ENCODE measurements at regions not wholly inside any gene's neighbourhood (a gene's known extent, or its start where the extent isn't known, plus 50 kb on each side); places are given as distances from the start of the nearest gene placed in this dataset.

DNA sequence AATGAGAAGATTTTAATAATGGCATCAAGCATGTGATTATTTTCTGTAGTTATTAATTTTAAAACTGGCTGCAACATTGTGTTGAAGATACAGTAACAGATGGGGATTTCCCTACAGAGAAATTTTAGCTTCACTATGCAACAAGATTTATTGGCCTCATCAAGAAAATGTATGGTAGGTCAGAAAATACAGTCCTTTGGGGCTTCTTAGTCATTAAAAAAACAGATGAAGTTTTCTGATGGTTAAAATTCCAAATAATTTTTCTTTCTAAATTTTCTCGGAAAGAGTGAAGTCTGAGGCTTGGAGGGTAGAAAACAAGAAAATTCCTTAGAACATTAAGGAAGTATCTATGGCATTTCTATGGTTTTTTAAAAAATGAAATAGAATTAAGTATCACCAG, 1790.8 kb upstream of the PCDH20 start:
- DNase-seq, result no peak

DNA sequence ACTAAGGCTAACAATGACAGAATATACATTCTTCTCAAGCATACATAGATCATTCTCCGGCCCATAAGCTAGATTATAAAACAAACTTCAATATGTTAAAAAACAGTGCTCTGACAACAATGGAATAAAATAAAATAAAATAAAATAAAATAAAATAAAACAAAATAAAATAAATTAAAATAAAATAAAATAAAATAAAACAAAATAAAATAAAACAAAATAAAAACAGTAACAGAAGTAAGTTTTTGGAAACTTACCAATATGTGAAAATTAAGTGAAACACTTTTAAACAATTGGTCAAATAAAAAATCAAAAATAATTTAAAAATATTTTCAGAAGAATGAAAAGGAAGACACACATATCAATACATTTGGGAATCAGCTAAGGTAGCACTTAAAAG, 1785.8 kb upstream of the PCDH20 start:
- DNase-seq, result no peak

DNA sequence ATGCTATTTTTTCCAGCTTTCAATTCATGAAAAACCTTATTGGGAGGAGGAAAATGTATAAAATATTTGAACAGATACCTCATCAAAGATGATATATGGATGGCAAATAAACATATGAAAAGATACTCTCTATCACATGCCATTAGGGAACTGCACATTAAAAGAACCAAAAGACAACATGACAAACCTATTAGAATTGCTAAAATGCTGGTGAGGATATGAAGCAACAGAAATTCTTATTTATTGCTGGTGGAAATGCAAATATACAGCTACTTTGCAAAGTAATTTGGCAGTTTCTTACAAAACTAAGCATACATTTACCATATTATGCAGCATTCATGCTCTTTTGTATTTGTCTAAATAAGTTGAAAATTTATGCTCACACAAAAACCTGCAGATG, 1783.9 kb upstream of the PCDH20 start:
- no peak for DNase-seq

DNA sequence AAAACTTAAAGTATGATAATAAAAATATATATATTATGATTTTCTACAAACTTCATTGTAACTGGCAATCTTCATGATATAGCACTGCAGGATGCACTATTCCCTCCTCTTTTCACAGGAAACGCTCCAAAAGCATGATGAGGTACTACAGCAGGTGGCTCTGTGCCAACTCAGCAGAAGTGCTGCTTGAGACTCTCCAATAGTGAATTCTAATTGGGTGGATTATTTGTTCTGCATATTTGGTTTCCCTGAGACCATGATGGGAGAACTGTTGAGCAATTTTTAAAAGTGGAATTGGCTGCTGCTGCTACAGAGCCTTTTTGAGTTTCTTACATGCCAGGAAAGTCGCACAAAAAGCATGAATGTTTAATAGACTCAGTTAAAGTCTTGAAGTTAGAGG, 1782.4 kb upstream of the PCDH20 start:
- DNase-seq, result no peak

DNA sequence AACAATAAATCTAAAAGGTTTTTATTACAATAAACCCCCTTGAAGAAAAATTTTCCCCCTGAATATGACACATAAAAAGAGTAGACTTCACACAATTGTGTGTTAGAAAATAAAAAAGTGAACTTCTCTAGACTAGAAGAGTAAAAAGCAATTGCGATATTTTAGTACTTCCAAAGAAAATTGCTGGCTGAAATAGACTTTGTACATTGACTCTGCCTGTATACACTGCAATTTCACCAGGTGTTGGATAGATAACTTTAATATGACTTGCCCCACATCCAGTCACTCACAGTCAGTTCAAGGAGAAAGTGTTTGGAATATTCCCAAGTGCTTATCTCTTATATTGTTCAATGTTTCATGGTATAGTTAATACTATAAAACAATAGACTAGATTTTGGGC, 1780.1 kb upstream of the PCDH20 start:
- DNase-seq, result no peak

DNA sequence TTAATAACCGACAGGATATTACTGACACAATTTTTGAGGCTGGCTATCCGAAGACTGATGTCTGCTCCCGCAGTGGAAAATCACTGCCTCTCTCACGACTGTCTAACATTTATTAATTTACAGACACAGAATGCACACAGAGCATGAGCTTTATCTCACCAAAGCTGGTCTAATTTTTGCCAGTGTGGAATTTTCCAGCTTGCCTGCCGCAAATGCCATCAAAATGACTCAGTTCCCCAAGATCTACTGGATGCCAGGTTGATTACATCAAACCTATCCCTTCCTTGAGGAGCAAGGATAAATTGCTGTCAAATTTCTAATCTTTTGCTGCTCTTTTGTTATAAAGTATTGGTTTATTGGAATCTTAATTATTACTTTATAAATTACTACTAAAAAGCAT, 1775.1 kb upstream of the PCDH20 start:
- DNase-seq, result no peak

DNA sequence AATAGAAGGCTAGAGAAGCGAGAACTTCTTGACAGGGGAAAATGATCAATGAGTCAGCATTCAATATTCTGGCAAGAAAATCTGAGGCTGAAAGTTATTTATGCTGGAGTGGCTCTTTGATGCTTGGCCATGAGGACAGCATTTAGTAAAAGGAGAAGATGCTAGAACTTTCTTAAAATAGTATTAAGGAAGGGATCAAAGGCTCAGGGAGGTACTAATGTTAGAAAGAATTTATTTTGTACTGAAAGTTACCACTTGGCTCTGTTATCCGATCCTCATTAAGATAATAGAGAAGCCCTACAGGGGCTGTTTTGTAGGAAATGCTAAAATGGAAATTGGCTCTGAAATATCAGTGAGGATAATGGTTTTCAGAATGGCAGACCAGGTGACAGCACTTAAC, 1774.6 kb upstream of the PCDH20 start:
- no peak for DNase-seq

DNA sequence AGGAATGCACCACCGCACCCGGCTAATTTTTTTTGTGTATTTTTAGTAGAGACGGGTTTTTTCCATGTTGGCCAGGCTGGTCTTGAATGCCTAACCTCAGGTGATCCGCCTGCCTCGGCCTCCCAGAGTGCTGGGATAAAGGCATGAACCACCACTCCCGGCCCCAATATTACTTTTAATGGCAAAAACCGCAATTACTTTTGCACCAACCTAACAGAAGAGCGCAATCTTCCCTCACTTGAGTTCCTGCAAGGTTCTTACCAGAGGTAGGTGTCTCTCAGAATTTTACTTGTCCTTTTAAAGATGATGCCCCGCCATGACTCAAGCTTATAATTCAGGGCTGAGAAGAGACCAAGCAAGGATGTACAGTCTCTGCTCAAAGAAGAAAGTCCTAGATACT, 1774.1 kb upstream of the PCDH20 start:
- no peak for DNase-seq

DNA sequence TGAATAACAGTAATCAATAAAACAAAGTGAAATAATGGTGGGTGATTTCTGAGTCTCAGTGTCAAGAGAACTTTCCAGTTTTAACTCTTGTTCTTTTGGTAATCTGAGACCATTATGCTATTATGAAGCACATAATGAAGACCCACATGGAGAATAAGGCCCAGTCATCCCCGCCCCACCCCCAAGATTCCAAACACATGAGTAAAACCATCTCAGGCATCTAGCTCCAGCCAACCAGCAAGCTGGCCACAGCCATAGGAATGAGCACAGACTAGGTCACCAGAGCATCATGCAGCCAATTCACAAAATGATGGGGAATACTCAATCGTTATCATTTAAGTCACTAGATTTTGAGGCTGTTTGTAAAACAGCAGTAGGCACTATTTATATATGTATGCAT, 1769.0 kb upstream of the PCDH20 start:
- no peak for DNase-seq

DNA sequence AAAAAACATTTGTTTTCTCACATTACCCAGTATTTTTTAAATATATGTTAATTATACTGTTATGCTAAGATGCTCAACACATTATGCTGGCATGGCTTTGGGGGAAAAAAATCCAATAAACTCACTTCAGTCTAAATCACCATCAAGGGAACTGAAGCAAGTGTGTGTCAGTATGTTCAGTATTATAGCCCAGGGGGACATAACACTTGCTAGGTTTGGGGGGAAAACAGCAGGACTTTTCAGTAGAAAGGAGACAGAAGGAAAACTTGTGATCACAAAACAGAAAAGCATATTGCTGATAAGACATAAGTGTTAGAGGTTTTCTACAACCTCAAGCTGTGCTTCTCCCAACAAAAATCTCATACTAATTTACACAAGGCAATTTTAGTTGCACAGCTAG, 1759.9 kb upstream of the PCDH20 start:
- no peak for DNase-seq

DNA sequence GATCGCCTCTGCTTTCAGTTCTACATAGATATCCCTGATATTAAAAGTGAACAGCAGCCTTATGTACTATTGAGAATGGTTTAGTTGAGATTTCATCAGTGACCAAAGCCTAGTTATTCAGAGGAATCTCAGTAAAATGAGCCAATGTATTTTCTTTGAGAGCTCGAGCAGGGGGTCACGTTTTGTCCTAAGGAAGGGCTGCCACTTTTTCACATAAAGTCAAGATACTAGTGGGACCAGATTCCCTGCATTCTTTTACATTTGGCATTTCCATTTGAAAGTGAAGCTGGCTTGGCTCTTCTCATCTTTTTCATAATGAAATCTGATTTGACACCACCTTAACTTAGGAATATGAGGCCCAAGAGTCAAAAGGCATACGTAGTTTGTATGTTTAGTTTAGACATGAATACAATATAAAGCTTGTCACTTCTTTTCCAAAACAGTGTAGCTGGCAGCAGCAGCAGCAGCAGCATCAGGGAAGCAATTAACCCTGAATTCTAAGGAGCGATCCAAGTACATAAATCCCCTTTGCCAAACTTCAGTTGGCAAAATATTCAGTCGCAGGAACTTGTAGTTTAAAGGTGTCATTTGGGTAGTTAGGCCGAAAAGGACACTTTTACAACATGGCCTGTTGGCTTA, 1752.2 kb upstream of the PCDH20 start:
- DNase-seq, result no peak

DNA sequence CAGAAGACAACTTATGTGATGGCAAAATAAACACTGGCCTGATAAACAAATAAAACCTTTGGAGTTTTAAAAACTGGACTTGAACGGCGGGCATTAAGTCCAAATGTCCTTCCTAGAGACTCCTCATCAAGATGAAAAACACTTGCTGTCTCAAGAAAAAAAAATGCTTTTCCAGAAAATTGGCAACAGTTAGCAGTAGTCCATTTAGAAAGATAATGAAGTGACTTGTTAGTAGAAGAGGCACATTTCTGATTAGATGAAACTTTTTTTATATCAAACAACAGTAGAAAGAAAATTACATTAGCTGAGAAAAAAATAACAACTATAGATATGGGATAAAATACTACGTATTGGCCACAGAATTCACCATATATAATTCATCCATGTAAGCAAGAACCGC, 1750.7 kb upstream of the PCDH20 start:
- DNase-seq, result no peak

DNA sequence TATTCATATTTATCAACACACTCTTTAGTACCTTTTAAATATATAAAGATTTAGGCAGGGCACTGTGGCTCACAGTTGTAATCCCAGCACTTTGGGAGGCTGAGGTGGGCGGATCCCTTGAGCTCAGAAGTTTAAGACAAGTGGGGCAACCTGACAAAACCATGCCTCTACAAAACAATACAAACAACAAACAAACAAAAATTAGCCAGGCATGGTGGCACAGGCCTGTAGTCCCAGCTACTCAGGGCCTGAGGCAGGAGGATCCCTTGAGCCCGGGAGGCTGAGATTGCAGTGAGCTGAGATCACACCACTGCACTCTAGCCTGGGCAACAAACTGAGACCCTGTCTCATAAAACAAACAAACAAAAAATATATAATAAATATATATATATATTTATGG, 1748.3 kb upstream of the PCDH20 start:
- no peak for DNase-seq

DNA sequence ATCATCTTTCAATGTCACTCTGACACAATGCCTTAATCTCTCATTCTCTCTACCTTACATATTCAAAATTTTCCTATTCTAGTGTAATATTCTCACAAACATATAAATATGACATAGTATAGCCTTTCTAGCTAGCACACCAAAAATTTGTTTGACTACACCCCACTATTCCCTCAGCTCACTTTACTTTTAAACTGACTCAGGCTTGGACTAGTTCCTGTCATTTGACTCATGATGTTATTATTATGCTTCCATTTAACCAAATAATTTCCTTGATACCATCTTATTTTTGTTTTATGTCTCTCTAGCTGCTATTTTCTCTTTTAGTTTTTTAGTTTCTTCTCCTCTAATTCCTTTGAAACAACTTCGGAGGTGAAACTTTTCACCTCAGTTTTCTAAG, 1745.6 kb upstream of the PCDH20 start:
- DNase-seq, result no peak

DNA sequence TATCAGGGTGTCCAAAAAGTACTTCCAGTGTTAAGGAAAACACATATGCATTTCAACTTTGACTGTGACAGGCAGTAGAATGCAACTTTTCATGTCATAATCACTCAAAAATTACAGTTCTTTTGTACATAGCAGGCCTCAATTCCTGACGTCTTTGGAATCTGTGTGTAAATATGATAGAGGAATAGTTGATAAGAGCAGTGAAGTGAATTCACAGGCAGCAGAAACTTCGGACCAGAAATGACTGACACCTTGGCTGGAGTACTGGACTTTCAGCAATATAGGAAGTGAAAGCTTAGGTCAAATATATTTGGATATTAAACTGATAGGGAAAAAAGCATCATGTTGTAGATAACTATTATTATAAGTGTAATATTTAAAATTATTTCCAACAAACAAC, 1741.2 kb upstream of the PCDH20 start:
- no peak for DNase-seq

DNA sequence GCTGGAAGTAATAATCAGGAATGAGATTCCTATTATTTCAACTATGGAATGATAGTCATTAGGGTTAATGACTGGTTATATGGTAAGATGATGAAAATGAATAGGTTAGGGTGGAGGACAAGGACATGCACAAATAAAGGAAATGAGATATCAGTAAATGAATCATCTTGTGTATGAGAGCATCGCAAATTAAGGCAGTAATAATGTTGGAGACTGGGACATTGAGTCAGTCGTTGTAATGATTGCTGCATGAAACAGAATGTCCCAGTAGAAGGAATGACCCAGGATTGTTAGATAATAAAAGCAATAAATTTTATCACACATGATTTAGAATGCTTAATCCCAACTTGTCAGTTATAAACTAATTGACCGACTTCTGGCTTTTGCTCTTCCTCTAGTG, 1733.7 kb upstream of the PCDH20 start:
- DNase-seq, result no peak

DNA sequence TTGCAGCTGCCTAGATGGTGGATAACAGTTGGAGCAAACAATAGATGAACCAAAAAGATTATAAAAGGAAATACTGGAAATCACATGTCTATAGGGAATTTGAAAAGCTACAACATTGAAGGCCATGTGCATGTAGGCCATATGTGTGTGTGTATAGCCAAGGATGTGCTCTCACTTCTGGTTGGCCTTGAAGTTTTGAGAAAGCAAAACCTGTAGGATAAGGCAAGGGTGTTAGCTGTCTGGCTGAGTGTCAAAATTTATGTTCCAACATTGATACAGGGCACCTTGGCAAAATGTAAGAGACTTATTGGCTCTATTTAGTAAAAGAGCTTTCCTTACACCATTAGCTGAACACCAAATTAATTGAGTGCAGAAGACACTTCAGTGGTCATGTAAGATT, 1723.6 kb upstream of the PCDH20 start:
- no peak for DNase-seq

DNA sequence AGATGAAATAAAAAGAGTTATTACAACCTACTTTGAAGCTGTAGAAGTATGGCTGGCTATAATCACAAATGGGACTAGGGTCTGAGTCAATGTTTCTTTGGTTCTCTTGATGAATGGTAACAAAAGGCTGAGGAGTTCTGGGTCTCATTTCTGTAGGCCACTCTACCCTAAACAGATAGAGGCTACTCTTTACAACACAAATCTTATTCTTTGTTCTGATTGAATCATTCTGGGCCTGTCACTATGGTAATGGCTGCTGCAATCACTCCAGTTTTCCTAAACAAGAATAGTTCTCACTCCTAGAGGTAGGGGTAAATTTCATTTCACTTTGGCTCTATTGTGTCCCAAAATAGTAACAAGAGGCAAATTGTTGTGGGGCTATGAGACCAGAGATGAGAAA, 1714.3 kb upstream of the PCDH20 start:
- no peak for DNase-seq

DNA sequence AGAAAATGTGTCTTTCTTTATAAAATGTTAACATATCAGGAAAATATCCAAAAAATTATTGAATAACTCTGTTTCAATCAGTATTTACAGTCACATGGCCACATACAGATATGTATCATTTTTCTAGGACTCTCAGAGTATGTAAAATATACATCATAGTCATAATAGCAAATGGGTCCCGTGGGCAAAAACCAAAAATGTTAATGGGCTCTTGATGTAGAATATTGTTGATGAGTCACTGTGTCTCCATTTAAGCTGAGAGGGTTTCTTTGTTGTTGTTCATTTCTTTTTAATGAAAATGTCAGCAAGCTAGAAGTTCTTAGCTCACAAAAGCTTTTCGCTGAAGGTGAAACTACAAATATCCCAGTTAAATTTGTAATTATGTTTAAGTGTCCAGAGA, 1713.1 kb upstream of the PCDH20 start:
- no peak for DNase-seq

DNA sequence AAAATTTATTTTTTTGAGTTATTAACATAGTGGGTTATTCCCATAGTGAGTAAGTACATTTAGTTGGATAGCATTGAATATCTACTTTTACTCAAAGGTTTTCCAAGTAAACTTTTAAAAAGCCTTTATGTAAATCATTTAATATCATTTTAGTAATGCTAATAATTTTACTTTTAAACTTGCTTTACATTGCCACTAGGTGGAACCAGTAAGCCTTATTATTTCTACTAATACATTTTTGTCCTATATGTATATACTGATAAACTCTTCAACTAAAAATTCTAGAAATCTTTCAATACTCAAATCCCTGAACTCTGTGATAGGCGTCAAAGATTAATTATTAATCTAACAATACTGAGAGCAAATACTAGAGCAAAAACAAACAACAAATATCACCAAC, 1709.2 kb upstream of the PCDH20 start:
- no peak for DNase-seq

DNA sequence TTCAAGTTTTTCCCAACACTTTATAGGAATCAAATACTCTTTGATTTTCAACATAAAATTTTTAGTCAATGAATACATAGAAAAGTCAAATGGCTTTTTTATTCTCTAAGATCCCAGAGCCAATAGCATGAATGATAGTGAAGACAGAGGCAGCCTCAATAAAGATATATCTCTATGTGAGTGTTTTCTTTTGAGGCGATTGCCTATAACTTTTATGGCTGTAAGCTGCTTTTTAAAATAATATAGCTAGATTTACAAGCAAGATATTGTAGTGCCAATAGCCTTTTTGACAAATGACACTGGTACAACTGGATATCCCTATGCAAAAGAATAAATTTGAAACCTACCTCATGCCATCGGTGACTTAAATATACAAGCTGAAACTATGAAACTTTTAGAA, 1705.2 kb upstream of the PCDH20 start:
- DNase-seq, result no peak

DNA sequence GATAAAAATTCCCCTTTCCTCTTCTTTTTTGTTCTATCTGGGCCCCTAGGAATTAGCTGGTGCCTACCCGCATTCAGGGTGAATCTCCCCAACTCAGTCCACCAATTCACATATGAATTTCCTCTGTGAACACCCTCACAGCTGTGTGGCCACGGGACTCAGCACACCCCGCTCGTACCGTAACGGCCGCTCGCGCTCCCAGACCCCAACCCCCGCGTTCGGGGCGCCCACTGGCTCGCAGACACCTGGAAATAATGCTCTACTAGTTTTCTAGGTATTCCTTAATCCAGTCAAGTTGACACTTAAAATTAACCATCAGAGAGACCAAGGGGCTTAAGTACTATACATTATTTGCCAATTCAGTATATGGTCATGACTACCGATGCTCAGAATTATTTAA, 1702.1 kb upstream of the PCDH20 start:
- DNase-seq, result no peak

DNA sequence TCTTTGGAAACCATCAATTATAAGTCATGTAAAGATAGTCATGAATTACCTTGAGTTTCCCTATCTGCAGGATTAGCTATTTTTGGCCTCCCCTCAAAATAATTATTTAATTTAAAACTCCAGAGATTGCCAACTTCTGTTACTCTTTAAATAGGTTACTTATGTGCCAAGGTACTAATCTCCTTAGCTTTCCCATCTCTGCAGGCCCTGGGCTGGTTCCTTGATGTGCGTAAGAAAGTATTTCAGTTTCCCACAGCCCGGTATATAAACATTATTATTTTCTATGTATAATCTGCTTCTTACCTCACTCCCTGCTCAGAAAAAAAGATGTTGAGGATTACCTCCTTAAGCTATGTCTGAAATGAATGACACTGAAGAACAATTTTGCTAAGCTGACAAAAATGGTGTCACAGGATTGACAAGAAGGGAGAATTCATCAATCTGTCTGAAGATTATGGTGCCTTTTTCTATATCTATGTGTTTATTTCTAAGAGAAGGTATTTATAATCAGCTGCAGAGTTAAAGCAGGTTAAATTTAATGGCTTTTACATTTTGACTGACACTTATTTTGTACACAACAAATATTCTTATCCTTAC, 1697.2 kb upstream of the PCDH20 start:
- no peak for DNase-seq

DNA sequence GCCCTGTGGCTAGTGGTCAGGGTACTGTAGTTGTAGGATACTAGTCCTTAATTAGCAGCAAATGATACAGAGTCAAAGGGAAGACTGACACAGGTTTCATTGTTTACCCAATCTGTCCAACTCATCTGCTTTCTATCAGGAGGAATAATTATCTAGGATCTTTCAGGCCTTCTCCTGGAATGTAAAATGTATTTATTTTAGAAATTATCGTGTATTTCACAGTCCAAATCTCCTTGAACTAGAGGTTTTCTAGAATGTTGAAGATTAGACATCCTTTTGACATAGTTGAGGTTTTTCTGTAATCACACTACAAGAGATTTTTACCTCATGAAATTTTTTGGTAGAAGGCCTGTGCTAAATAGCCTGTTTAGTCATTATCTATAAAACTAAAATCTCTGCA, 1694.8 kb upstream of the PCDH20 start:
- no peak for DNase-seq

DNA sequence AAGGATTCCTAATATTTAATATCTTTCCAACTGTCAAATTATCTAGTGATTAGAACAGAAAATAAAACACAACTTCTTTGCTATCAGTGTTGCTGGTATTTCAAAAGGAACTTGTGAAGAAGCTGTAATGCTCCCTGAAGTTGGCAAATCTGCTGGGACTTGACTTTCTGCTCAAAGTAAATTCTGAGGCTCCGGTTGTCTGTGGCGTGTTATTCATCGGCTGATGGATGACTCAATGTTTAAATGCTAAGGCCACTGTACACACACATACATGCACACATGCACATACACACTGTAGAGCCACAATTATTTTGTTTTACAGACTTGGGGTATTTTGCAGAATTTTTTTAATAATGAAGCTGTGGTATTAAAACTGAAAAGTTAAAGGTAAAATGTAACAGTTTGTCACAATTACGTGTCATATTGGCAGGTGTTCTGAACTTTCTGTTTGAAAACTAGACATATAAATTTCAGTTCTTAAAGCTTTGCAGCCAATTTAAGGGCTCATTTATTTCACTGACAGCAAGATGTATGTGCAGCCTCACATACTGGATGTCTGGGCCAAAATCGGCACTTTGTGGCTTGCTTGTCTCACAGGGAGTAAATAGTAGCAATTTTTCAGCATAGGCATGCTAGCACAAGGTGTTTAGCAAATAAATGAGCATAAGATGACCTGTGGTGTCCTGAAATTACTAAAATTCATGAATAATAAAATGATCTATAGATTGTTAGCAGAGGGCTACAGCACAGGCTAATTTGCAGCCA, 1691.7 kb upstream of the PCDH20 start:
- no peak for DNase-seq

All from NCI-H1930 (cell line).